RPMI7951 (cell line): ENCODE measurements at regions not wholly inside any gene's neighbourhood (a gene's known extent, or its start where the extent isn't known, plus 50 kb on each side); places are given as distances from the start of the nearest gene placed in this dataset.
"Not testable (repeated sequence)": the region's sequence is repeated elsewhere in the genome, so short reads cannot be mapped to it uniquely, and the experiment has no call there.

Experiments used
- DNase-seq: peaks from one replicate; pipeline ENCODE4 v3.0.0-alpha.2; 2012; ENCODE audit warnings: low read depth

DNA sequence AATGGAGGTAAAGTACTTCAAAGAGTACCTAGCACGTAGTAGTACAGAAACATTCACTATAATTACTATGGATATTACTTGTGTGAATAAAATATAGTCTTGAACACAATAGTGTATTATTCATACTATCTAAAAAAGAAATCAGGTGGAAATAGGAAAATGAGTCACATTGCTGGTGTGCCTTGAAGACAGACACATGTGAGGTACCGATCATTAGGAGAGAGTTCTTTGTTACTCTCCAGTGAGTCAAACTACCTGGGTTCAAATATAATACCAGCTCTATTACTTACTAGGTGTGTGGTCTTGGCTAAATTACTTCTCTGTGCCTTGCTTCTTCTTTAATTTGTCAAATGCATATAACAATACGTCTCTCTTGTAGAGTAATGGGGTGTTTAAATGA lies 50.8 kb upstream of the BEND6 start:
- DNase-seq: no peak

DNA sequence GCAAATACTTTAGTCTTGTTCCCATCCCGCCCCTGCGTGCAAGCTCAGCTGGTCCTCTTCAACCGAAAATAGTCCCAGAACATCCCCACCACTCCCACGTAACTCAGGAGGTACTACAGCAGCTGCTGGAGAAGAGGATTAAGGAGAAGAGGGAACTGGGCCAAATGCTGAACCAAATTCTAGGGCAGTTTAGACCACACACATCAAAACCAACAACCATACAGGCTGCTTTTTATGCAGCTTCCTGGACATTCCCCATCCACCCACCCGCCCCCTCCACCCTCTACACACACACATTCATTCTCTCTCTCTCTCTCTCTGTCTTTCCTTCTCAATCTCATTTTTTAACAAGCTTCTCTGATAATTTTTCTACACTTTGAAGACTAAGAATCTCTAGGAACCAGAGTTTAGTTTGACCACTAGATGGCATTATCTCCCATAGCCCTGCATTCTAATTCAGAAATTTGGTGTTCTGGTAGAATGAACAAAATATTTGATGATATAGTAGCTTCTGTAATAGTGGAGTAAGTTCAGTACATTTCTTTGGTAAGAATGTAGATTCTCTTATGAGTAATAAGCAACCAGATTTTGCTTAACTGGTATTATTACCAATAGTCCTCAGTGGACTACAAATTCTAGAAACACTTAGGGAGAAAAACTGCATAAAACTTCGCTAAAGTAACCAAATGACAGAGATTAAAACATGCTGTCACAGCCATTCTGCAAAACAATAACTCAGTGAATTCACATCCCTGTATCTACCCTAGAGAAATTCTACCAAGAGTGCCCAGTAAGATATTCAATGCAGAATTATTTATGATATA lies 52.1 kb upstream of the BEND6 start:
- DNase-seq: peak; percentile 88

GRCh38 chr6:56900784-56901183 lies 54.1 kb upstream of the BEND6 start:
- no peak for DNase-seq

GRCh38 chr6:56899753-56900152 lies 55.2 kb upstream of the BEND6 start:
- DNase-seq: no peak

GRCh38 chr6:56899311-56899710 lies 55.6 kb upstream of the BEND6 start:
- DNase-seq: no peak

DNA sequence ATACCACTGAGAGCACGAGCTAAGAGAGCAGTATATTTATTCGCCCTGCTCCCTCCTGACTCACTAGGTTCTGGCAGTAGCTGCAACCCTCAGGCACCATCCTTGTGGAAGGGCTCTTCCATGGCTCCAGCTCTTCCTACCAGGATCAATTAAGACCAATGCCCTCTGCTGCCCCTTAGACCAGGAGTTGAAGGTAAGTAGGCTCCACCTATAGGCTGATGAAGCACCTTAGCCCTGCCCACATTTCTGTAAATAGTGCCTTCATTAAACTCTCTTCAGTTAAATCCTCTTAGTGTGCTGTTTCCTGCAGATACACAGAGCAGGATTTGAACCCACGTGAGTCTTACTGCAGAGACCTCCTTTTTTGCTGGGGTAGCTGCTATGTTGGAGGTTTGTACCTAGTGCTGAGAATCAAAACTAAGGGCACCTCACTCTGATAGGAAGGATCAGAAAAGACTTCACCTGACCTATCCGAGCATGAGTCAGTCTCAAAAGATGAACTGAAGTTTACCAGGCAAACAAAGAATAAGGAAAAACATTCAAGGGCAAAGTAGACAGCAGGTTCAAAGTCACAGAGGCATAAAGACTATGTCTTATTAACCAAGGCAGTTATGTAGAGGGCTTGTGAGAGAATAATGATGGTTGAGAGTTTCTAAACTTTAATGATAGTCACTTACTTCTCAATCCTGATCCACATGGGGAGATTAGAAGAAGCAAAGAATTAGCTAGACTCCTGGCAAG lies 56.9 kb upstream of the BEND6 start:
- DNase-seq: no peak

GRCh38 chr6:56891754-56892153 lies 63.2 kb upstream of the BEND6 start:
- peak; percentile 53 for DNase-seq

GRCh38 chr6:56890683-56891429 lies 64.1 kb upstream of the BEND6 start:
- peak; percentile 88 for DNase-seq

DNA sequence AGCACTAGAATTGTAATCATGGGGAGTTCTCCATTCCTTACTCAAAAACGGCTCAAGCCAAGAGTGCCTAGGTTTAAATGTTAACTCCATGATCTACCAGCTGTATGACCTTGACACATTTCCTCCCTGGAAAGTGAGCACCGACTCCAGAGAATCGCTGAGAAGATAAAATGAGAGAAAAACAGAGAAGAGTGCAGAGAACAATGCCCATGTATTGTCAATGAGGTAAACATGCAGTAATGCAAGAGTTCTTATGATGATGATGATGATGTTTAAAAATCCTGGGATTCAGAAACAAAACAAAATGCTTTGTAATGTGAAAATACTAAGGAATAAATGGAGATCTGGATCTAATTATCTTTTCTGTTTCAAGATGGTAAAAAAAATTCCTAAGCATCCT lies 64.8 kb upstream of the BEND6 start:
- no peak for DNase-seq

DNA sequence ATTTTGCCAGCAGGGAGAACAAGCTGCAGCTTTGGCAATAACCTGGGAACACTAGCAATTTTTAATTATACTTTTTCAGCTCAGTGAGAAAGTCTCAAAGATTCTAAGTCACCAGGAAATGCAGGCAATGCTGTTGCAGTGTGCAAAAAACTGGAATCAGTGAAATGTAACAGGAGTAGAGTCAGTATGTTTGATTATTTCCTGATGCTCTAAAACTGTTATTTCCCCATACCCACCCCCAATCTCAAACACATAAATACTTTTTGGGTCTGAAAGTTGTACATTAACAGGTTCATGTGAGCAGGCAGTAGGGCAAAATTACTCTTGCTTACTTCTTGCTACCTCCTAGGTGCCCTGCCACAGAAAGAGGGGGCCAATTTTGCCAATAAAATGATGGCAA lies 65.4 kb upstream of the BEND6 start:
- no peak for DNase-seq

- no peak for DNase-seq
Measured at GRCh38 chr6:56888687-56889086, 66.2 kb upstream of the BEND6 start.

DNA sequence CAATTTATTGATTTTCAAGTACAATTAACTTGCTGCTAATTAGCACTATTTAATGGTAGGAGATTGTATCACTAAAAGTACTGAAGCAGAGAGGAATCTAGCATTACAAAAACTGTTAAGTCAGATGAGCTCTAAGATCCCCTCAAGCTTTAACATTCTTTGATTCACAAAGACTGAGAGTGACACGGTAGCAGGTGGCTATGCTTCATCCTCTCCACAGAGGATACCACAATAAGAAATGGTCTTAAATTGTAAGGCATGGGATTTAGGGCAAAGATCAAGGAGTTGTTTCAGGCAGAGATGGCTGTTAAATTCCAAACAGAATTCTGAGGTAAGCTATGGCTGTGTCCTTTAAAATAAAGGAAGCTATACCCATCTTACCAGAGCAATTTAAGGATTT lies 67.8 kb upstream of the BEND6 start:
- DNase-seq: no peak

GRCh38 chr6:56877922-56878321 lies 77.0 kb upstream of the BEND6 start:
- DNase-seq: no peak

GRCh38 chr6:56875961-56876360 lies 78.9 kb upstream of the BEND6 start:
- no peak for DNase-seq

DNA sequence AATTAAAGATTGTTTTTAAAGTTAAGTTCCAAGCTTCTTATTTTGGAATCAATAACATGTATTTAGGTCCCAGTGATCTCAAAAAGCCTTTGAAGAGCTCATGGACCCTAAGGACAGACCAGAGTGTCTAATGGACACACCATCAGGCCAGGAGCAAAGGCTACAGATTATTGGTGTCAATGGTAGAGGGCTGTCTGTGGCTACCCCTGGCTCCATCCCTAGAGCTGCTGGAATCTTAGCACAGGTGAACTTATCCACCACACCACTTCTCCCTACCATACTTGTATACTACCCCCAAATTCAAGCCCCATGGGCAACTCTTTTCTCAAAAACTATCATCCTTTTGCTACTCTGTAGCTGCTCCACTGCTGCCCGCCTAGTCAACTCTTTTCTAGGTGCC lies 79.4 kb upstream of the BEND6 start:
- DNase-seq: no peak

- DNase-seq: no peak
Measured at GRCh38 chr6:56874328-56874727, 80.6 kb upstream of the BEND6 start.

- DNase-seq: not testable (repeated sequence)
Measured at GRCh38 chr6:56870053-56870452, 84.9 kb upstream of the BEND6 start.

DNA sequence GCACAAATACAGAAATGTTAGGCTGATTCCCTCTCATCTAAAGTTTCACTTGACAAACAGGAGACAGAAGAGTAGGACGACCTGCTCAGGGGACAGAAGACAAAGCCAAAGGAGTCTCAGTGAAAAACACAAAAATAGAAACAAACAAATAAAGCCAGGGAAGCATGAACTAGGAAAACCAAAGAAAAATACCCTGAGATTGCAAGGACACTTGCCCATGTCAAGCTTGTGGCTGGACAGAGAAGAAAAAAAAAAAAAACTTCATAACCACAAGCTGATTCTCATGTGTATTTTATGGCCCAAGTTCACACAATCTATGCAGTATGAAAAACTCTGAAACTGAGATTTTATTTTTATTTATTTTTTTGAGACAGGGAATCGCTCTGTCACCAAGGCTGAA lies 85.6 kb upstream of the BEND6 start:
- DNase-seq: no peak

DNA sequence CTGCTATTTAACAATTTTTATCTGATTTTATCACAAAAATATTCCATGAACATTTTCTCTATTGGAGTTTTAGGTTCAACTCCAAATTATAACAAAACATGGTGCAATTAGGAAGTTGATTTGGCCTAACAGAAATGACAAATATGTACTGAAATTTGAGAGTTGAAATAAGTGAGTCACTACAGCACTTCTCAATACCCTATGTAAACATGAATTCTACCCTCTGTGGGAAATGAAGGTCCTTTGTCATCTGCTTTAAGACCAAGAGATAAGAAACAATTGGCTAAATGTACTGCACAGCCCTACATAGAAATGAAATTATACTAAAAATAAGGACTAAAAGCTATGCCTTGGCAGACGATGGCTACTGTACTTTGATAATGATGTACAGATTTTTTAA lies 86.2 kb upstream of the BEND6 start:
- DNase-seq: peak; percentile 79

DNA sequence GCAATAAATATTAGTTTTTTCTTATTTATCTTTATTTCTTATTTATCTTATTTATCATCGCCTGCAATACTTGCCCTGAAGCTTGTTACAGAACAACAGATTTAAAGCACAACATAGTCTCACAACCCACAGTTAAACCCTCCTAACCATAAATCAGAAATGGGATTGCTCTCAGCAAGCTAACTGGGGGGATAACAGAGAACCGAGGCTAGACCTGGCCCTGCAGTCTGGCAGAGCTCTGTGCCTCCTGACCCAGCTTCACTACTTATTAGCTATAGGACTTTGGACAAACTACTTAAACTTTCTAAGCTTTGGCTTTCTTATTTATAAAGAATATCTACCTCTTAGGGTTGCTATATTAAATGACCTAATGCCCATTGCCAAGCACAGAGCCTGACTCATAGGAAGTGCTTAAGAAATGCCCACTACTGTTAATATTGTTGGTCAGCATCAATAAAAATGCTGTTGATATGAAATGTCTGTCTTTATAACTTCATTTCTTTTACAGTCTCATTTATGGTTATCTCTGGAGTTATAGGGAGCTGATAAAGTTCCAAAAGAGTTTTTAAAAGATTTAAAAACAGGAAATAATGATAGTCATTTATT lies 87.9 kb upstream of the BEND6 start:
- peak; percentile 38 for DNase-seq

- DNase-seq: no peak
Measured at GRCh38 chr6:56865081-56865875, 89.6 kb upstream of the BEND6 start.
